Large intestine (tissue), 3 donors: ENCODE measurements at regions not wholly inside any gene's neighbourhood (a gene's known extent, or its start where the extent isn't known, plus 50 kb on each side); places are given as distances from the start of the nearest gene placed in this dataset.
"Not testable (repeated sequence)": the region's sequence is repeated elsewhere in the genome, so short reads cannot be mapped to it uniquely, and the experiment has no call there.

ENCODE experiments used
- DNase-seq, 2 donors: peaks; one replicate each; pipeline versions ENCODE4 v3.0.0 to v3.0.0-alpha.2; 2013
- H3K27ac ChIP-seq: one replicate; pipeline ENCODE4 v1.5.1; 2013; ENCODE audit warnings: low read length
- H3K27me3 ChIP-seq: 2 replicates; pipeline ENCODE4 v1.6.1; 2013; ENCODE audit warnings: low read length; ENCODE audit not compliant: control insufficient read depth, insufficient read depth
- H3K36me3 ChIP-seq: 2 replicates; pipeline ENCODE4 v1.6.1; 2013; ENCODE audit warnings: low read length; ENCODE audit not compliant: control insufficient read depth, insufficient read depth
- H3K4me1 ChIP-seq: one replicate; pipeline ENCODE4 v1.6.1; 2013; ENCODE audit warnings: low read length; ENCODE audit not compliant: control insufficient read depth, insufficient read depth
- H3K4me3 ChIP-seq: one replicate; pipeline ENCODE4 v1.5.1; 2013; ENCODE audit warnings: low read length
- H3K9me3 ChIP-seq: one replicate; pipeline ENCODE4 v1.6.1; 2013; ENCODE audit warnings: mild to moderate bottlenecking, low read depth, low read length, moderate library complexity; ENCODE audit not compliant: control insufficient read depth
- WGBS: methylation state at CpG from one replicate; pipeline ENCODE4 v1.1.5; 2013; ENCODE audit warnings: low lambda C conversion rate; ENCODE audit not compliant: insufficient coverage; 5-methylcytosine and 5-hydroxymethylcytosine counted together

DNA sequence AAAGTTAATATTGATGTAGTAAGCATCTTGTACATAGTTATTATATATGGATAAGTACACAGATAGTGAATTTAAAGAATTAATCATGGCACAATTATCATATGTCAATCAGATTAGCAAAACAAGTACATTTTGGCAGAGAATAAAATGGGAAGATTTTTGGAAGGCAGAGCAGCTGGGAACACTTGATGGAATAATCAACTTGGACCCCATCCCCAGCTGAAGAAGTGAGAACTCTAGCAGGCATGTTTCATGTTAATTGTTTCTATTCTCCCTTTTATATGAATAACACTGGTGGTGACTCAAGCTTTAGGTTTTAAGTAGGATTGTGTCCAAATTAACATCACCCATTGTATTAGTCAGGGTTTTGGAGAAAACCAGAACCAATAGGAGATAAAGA, 198.7 kb downstream of the KCNJ2 start:
- Histone ChIP-seq H3K9me3 (no peaks in the 10 kb centered on the region), H3K4me3 (no peak overlapping the region), H3K27me3 (no peaks in the 10 kb centered on the region), H3K27ac (no peak overlapping the region), H3K36me3 (no peaks in the 10 kb centered on the region), H3K4me1 (no peaks in the 10 kb centered on the region)
- DNase-seq = no peak

DNA sequence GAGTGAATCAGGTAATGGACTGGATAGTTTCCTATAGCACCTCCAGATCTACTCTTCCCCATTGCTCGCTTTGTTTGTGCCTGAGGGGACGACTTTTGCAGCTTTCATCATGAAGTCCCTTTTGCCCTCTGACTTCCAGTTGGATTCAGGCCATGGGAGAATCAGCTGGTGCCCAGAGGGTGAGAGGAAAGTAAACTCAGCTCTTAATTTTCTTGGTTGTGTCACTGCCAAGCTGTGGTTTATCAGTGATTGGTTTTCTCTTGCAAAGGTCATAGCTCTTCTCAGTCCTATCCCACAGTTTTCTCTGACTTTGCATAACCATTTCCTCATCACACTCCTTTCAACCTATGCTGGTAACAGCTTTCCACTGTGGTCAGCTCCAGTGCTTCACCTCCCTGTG, 200.1 kb downstream of the KCNJ2 start:
- H3K4me3 ChIP-seq = no peak overlapping the region
- whole genome bisulfite sequencing = no CpG with 5 or more reads among the region's 2 CpGs

DNA sequence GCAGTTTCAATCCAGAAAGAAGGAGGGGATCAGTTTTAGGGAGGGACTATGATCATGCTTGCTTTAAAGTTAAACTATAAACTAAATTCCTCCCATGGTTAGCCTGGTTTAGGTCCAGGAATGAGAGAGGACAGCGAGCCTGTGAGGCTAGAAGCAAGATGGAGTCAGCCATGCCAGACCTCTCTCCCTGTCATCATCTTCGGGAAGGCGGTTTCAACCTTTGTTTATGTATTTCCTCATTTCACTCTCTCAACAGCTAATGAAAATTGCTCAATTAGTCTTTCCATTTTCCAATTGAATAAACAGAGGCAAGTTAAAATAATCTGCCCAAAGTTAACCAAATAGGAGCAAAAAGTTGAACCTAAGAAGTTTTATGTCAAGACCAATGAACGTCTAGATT, 201.5 kb downstream of the KCNJ2 start:
- Histone ChIP-seq H3K27me3 (no peaks in the 10 kb centered on the region), H3K36me3 (no peaks in the 10 kb centered on the region), H3K4me3 (no peak overlapping the region), H3K4me1 (no peaks in the 10 kb centered on the region), H3K9me3 (no peaks in the 10 kb centered on the region), H3K27ac (no peak overlapping the region)
- WGBS = no CpG with 5 or more reads among the region's 4 CpGs
- no peak for DNase-seq

More for the DNA sequence above, 200.1 kb downstream of the KCNJ2 start:
- H3K9me3 ChIP-seq = no peaks in the 10 kb centered on the region
- DNase-seq = no peak
- H3K4me1 ChIP-seq = no peaks in the 10 kb centered on the region
- no peak overlapping the region for H3K27ac ChIP-seq
- H3K27me3 ChIP-seq = no peaks in the 10 kb centered on the region
- no peaks in the 10 kb centered on the region for H3K36me3 ChIP-seq

DNA sequence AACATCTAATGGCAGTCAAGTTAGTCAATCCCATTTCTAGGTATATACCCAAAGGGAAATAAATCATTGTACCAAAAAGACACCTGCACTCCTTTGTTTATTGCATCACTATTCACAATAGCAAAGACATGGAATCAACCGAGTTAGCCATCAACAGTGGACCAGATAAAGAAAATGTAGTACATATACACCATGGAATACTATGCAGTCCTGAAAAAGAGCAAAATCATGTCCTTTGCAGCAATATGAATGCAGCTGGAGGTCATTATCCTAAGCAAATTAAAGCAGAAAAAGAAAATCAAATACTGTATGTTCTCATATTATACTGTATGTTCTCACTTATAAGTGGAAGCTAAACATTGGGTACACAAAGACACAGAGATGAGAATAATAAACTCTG, 204.0 kb downstream of the KCNJ2 start:
- Histone ChIP-seq H3K4me3 (no peak overlapping the region), H3K27me3 (no peaks in the 10 kb centered on the region), H3K9me3 (no peaks in the 10 kb centered on the region), H3K27ac (no peak overlapping the region), H3K36me3 (no peaks in the 10 kb centered on the region), H3K4me1 (no peaks in the 10 kb centered on the region)
- WGBS = no CpG with 5 or more reads among the region's 1 CpG
- no peak for DNase-seq

DNA sequence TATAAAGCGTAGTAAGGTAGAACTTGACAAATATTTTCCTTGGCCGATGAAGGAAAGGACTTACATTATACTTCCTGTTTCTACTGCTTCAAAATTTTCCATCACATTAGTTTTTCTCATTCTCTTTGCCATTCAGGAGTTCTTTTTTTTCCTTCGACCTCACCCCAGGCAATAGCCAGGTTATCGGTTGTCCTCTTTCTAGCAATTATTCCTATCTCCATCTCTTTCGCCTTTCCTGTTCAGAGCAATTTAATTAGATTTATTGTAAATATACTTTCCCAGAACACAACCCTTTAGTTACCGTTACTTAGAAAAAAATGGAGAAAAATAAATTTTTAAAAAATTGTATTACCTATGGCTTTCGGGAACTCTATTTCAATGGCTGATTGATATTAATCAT, 205.2 kb downstream of the KCNJ2 start:
- Histone ChIP-seq H3K27ac (no peak overlapping the region), H3K4me3 (no peak overlapping the region)
- WGBS = 74% methylated on average over 6 of the region's 7 CpGs

DNA sequence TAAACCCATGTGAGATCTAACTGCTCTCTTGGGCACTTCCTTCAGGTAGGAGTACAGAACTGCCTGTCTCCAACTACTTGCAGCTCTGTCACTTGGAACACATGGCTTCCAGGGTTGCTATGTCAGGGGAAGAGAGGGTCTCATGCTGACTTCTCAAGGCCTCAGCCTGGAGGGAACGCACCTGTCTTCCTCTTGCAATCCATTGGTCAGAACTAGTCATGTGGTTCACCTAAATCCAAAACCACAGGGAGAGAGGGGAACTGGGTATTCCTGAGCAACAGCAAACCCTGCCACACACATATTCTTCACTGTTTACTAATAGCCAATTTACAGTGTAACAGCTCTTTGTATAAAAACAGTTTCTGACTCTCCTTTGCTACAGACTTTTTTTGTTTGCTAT, 206.1 kb downstream of the KCNJ2 start:
- Histone ChIP-seq H3K27me3 (no peaks in the 10 kb centered on the region), H3K4me1 (no peaks in the 10 kb centered on the region), H3K27ac (no peak overlapping the region), H3K36me3 (no peaks in the 10 kb centered on the region), H3K9me3 (no peaks in the 10 kb centered on the region), H3K4me3 (no peak overlapping the region)
- no peak for DNase-seq
- WGBS = no CpG with 5 or more reads among the region's 1 CpG

More for the DNA sequence above, 205.2 kb downstream of the KCNJ2 start:
- no peaks in the 10 kb centered on the region for H3K36me3 ChIP-seq
- DNase-seq = no peak
- no peaks in the 10 kb centered on the region for H3K27me3 ChIP-seq
- H3K4me1 ChIP-seq = no peaks in the 10 kb centered on the region
- H3K9me3 ChIP-seq = no peaks in the 10 kb centered on the region

DNA sequence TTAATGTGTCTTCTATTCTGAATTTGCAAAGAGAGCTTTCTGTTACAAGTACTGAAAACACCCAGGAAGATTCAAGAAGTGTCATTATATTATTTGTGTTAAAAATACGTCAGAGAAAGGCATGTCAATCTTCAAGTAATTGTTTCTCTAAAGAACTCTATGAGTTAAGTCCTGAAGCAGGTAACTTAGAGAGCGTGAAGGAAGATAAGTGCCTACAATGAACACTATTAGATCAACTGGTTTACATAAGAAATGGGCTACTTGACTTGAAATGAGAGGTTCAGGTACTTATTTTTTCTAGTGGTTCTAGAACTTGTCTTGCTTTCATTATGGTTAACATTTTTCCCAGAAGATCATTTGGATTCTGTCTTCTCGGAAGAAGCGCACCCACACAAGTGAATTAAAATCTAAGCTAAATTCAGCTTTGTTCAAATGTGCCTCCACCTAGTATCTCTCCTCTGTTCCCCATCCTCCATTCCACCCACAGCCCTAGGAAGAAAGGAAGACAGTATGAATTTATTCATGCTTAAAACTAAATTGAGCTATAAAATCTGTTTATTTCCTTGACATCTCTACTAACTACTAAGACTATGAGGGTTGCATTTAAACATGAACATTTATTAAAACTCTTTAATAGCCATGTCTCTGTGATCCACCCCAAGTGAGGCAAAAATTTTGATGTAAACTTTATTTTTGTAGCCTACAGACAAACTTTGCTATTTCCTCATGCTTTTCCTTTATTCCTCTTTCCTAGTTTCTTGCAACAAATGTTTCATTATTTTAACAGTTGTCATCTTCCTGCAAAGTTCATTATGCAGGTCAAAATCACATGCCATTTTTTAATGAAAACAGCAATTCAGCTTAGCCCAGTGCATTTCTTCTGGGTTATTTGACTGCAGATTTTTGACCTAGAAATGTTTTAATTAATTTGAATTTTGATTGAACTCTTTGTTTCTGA, 206.8 kb downstream of the KCNJ2 start:
- no peaks in the 10 kb centered on the region for H3K4me1 ChIP-seq
- no peak overlapping the region for H3K4me3 ChIP-seq
- H3K27me3 ChIP-seq = no peaks in the 10 kb centered on the region
- H3K9me3 ChIP-seq = no peaks in the 10 kb centered on the region
- WGBS = 80% methylated on average over 2 of the region's 4 CpGs
- H3K36me3 ChIP-seq = no peaks in the 10 kb centered on the region
- DNase-seq = no peak
- no peak overlapping the region for H3K27ac ChIP-seq

DNA sequence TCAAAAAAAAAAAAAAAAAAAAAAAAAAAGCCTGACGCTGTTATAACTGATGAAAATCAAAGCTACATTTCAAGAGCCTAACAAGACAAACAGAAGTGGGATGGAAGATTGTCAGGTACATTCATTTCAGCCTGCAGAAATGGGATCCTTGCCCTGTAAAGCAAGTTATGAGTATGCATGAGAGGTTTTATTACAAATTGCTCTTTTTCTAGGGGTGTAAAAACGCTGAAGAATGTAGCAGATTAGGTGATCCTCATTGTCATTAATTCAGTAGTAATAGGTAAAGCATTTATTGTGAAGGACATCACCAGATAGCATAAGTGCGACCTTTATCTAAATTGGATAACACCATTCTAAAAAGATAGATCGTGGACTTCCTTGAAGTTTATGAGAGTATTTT, 208.3 kb downstream of the KCNJ2 start:
- H3K36me3 ChIP-seq = no peaks in the 10 kb centered on the region
- 17% methylated on average over 2 of the region's 4 CpGs for WGBS
- no peak for DNase-seq
- no peaks in the 10 kb centered on the region for H3K27me3 ChIP-seq
- no peaks in the 10 kb centered on the region for H3K4me1 ChIP-seq
- H3K27ac ChIP-seq = no peak overlapping the region
- no peak overlapping the region for H3K4me3 ChIP-seq
- H3K9me3 ChIP-seq = no peaks in the 10 kb centered on the region

DNA sequence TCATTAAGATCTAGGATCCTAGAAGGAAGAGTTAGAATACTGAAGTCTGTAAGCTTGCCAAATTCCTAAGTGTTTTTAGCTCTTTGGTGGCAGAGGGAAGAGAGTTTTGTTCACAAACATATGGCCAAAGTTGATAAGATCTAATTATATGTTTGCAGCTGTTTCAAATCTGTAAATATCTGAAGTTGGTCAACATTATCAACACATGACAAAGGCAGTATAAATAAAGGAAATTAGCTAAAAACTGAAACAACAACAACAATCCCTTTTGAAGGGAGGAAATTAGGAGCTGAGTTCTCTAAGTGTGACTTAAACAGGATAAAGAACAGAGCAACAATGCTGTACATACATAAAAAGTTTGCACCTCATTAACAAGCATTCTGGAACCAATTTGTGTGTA, 208.7 kb downstream of the KCNJ2 start:
- DNase-seq = no peak

DNA sequence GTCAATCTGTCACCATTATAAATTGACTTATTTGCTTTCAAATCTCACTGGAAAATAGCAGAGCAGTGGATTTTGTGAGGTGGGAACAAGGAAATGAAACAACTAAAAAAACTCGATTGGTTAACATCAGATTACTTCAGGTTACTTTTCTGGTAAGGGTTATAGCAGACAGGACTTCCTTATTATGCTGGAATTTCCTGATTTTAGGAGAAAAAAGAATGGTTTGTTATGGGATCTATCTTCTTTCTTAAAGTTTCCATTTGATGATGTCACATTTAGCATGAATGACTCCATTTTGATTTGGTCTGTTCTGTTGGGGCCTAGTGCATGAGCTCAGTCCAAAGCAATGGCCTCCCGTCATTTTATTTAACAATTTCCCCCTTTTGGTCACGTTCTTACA, 210.6 kb downstream of the KCNJ2 start:
- Histone ChIP-seq H3K9me3 (no peaks in the 10 kb centered on the region), H3K4me1 (no peaks in the 10 kb centered on the region), H3K27ac (no peak overlapping the region), H3K36me3 (no peaks in the 10 kb centered on the region), H3K27me3 (no peaks in the 10 kb centered on the region), H3K4me3 (no peak overlapping the region)
- DNase-seq = no peak
- WGBS = 83% methylated on average over 1 of the region's 3 CpGs

More for the DNA sequence above, 208.7 kb downstream of the KCNJ2 start:
- H3K9me3 ChIP-seq = no peaks in the 10 kb centered on the region
- no peaks in the 10 kb centered on the region for H3K4me1 ChIP-seq
- no peak overlapping the region for H3K27ac ChIP-seq
- no peak overlapping the region for H3K4me3 ChIP-seq
- no peaks in the 10 kb centered on the region for H3K27me3 ChIP-seq
- no peaks in the 10 kb centered on the region for H3K36me3 ChIP-seq

DNA sequence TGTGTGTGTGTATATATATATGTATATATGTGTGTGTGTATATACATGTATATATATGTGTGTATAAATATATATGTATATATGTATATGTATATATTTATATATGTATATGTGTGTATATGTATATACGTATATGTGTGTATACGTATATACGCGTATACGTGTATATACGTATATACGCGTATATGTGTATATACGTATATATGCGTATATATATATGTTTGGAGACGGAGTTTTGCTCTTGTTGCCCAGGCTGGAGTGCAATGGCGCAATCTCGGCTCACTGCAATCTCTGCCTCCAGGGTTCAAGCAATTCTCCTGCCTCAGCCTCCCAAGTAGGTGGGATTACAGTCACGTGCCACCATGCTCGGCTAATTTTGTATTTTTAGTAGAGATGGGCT, 212.6 kb downstream of the KCNJ2 start:
- not testable (repeated sequence) for H3K4me3 ChIP-seq, DNase-seq, H3K36me3 ChIP-seq, H3K9me3 ChIP-seq, H3K4me1 ChIP-seq, H3K27me3 ChIP-seq, H3K27ac ChIP-seq
- 97% methylated on average over 6 of the region's 15 CpGs for WGBS
